AG09309 (cell line): ENCODE measurements at regions not wholly inside any gene's neighbourhood (a gene's known extent, or its start where the extent isn't known, plus 50 kb on each side); places are given as distances from the start of the nearest gene placed in this dataset.
A peak's percentile ranks its signal among the peaks of the same experiment; 100 is the strongest.

Experiments
- DNase-seq: peaks from one replicate; pipeline ENCODE4 v3.0.0-alpha.2; 2010; ENCODE audit warnings: low read depth
- H3K4me3 ChIP-seq: 2 replicates; pipeline ENCODE4 v1.5.1; 2011; ENCODE audit warnings: mild to moderate bottlenecking, low read depth, low read length, moderate library complexity; ENCODE audit not compliant: control insufficient read depth
- TF ChIP-seq, protein P1 (sequence below): IDR thresholded peaks from 2 replicates; pipeline ENCODE4 v1.5.1; 2011; ENCODE audit warnings: mild to moderate bottlenecking, low read depth, low read length, inconsistent platforms; ENCODE audit not compliant: insufficient read depth, control insufficient read depth; ENCODE audit errors: missing control alignments

DNA sequence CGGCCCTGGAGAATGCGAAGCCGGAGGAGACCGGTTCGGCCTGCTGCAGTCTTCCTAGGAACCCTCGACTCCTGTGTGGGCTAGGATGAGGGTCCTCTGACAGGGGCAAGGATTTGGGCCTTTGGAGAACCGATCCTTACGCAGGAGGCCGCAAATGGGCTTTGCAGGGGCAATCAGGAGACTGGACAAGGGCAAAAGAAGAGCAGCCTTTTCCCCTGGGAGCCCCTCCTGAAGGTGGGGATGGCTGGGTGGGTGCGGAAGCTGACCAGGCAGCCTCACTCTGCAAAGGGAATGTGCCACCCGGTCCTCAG lies 111.7 kb downstream of the NAV1 start:
- TF ChIP-seq, protein P1, sequence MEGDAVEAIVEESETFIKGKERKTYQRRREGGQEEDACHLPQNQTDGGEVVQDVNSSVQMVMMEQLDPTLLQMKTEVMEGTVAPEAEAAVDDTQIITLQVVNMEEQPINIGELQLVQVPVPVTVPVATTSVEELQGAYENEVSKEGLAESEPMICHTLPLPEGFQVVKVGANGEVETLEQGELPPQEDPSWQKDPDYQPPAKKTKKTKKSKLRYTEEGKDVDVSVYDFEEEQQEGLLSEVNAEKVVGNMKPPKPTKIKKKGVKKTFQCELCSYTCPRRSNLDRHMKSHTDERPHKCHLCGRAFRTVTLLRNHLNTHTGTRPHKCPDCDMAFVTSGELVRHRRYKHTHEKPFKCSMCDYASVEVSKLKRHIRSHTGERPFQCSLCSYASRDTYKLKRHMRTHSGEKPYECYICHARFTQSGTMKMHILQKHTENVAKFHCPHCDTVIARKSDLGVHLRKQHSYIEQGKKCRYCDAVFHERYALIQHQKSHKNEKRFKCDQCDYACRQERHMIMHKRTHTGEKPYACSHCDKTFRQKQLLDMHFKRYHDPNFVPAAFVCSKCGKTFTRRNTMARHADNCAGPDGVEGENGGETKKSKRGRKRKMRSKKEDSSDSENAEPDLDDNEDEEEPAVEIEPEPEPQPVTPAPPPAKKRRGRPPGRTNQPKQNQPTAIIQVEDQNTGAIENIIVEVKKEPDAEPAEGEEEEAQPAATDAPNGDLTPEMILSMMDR: no peak
- peak overlapping the region; percentile 72 for H3K4me3 ChIP-seq
- DNase-seq: no peak

- TF ChIP-seq, protein P1: no peak
- H3K4me3 ChIP-seq: no peak overlapping the region
- DNase-seq: no peak
These were observed 113.3 kb downstream of the NAV1 start for GRCh38 chr1:201652181-201652580.

DNA sequence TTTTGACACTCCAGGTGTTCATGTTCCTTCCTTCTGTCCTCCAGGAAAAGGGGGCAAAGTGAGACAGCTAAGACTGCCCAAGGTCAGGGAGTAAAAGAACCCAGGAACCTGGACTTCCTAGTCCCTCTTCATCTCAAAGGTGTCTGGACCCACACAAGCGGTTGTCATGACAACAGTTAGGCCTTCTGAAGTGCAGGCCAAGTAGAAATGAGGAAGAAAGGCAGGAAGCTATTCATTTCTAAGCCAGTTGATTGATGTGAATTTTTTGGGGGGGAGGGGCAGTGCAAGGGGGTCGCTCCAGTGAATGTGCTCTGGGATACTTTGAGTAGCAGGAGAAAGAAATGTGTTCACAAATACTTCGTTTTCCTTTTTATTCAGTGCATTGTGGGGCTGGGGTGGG lies 114.3 kb downstream of the NAV1 start:
- H3K4me3 ChIP-seq: no peak overlapping the region
- TF ChIP-seq, protein P1: no peak
- DNase-seq: no peak

DNA sequence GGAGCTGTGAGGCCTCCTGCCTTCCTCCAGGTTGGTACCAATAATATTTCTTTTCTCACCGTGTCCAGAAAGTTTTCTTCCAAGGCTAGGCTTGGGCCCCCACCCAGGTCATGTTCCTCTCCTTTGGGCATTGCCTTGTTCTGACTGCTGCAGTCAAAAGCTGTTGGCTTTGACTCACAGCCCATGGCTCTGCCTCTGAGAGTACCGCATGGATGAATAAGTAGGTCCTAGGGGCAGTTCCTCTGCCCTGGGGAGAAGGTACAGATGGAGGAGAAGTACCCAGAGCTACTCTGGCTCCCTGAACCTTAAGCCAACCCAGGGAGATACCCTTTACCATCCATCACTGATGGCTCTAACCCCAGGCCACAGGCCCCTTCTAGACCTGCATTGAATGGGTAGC lies 115.0 kb downstream of the NAV1 start:
- no peak for DNase-seq
- H3K4me3 ChIP-seq: no peak overlapping the region
- TF ChIP-seq, protein P1: no peak

GRCh38 chr1:201655243-201655642 lies 116.3 kb downstream of the NAV1 start:
- TF ChIP-seq, protein P1: peak; percentile 47
- peak; percentile 79 for DNase-seq
- H3K4me3 ChIP-seq: no peak overlapping the region

- DNase-seq: no peak
- H3K4me3 ChIP-seq: no peak overlapping the region
- TF ChIP-seq, protein P1: no peak
These were observed 117.0 kb downstream of the NAV1 start for GRCh38 chr1:201655910-201656309.
